ENCODE measurements at regions not wholly inside any gene's neighbourhood (a gene's known extent, or its start where the extent isn't known, plus 50 kb on each side); places are given as distances from the start of the nearest gene placed in this dataset.

DNA sequence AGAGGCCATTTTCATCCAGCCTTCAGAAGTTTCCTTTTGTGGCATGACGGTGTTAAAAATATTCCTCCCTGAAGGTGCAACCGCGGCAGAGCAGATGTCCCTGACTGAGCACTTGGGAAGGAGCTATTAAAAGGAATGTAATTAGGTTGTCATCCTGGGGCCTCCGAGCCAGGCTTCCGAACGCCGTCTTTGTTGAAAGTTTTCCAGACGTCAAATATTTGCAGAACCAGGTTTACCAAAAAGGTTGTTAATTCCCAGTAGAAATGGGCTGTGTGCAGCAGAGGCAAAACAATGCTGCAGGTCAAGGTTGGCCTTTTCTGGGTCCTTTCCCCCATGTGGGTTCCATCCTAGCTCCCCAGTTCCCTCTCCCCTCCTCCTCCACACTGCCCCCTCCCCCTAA, 88.8 kb upstream of the CALM2 start:
- DNase-seq (ENCODE audit: low spot score) = no peak
- H3K9me3 Mint-ChIP-seq = no peaks in the 10 kb centered on the region
- peaks cover 2% of the 10 kb centered on the region for H3K27me3 Mint-ChIP-seq (ENCODE audit: low read depth)
- H3K36me3 Mint-ChIP-seq (ENCODE audit: low read depth) = no peaks in the 10 kb centered on the region
- no peak overlapping the region for H3K27ac Mint-ChIP-seq
- no peaks in the 10 kb centered on the region for H3K4me1 Mint-ChIP-seq (ENCODE audit: low read depth)
- H3K4me3 Mint-ChIP-seq = no peak overlapping the region

DNA sequence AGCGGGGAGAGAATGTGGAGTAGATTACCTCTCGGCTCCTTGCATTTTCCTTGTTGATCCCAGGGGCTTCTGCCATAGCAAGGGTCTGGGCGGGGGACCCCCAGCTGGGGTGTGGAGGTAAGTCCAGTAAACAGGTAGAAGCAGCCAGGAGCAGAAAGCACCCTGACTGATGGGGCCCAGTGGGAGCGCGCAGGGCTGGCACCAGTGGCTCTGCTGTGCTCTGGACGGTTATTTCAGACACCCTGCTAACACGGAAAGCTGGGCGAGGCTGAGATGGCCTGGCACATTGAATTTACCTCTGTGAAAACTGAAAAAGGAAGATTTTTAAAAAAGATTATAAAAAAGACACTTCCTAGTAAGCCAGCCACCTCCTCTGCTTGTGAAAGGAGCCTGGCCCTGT, 88.4 kb upstream of the CALM2 start:
- no peaks in the 10 kb centered on the region for H3K9me3 Mint-ChIP-seq
- DNase-seq (ENCODE audit: low spot score) = no peak
- H3K4me1 Mint-ChIP-seq (ENCODE audit: low read depth) = no peaks in the 10 kb centered on the region
- H3K27ac Mint-ChIP-seq = no peak overlapping the region
- H3K4me3 Mint-ChIP-seq = no peak overlapping the region
- H3K27me3 Mint-ChIP-seq (ENCODE audit: low read depth) = peaks cover 2% of the 10 kb centered on the region
- no peaks in the 10 kb centered on the region for H3K36me3 Mint-ChIP-seq (ENCODE audit: low read depth)

DNA sequence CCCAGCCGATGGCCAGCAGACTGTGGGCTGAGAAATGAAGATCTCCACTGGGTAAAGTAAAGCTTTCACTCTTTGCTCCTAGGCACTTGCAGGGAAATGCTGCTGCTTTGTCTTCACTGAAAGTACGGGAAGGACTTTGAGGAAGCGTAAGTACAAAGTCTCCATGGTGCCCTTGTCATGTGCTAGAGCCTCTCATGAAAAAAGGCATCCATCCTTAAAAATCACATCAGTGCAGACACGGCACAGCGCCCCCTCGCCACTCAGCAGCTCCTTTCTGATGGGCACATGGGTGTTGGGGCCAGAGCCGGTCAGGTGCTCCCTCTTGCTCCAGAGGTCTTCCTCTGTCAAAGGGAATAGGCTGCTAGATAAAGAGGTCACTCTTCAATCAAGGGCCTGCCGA, 87.8 kb upstream of the CALM2 start:
- no peak for DNase-seq (ENCODE audit: low spot score)
- Mint-ChIP-seq H3K4me1 (ENCODE audit: low read depth) (no peaks in the 10 kb centered on the region), H3K4me3 (no peak overlapping the region), H3K27ac (no peak overlapping the region), H3K9me3 (no peaks in the 10 kb centered on the region), H3K36me3 (ENCODE audit: low read depth) (no peaks in the 10 kb centered on the region), H3K27me3 (ENCODE audit: low read depth) (peaks cover 2% of the 10 kb centered on the region)

DNA sequence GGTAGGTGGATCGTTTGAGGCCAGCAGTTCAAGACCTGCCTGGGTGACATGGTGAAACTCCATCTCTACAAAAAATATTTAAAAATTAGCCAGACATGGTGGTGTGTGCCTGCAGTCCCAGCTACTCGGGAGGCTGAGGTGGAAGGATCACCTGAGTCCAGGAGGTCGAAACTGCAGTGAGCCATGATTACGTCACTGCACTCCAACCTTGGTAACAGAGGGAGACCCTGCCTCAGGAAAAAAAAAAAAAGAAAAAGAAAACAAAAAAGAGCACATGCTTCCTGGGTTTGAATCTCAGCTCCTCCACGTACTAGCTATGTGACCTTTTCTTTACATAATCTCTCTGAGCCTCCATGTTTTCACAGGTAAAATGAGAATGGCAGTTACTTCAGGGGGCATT, 86.3 kb upstream of the CALM2 start:
- H3K9me3 Mint-ChIP-seq = no peaks in the 10 kb centered on the region
- no peak for DNase-seq (ENCODE audit: low spot score)
- H3K27me3 Mint-ChIP-seq (ENCODE audit: low read depth) = peaks cover 2% of the 10 kb centered on the region
- H3K4me3 Mint-ChIP-seq = no peak overlapping the region
- no peak overlapping the region for H3K27ac Mint-ChIP-seq
- H3K36me3 Mint-ChIP-seq (ENCODE audit: low read depth) = no peaks in the 10 kb centered on the region
- H3K4me1 Mint-ChIP-seq (ENCODE audit: low read depth) = no peaks in the 10 kb centered on the region

DNA sequence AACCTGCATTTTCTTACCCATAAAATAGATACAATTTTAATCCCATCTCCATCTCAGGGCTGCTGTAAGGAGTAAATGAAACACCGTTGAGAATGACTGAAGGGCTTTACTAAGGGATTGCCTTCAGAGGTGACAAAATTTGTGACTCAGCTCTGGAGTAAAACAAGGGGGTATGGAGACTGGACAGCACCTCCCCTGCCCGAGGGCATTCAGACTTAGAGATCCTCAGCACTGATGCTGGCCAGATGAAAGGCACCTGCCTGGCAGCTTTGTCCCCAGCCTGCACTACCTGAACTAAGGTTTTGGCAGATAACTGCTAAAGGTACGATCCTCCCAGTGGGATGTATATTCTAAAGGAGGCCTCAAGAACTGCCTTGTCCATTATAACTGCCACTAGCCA, 84.7 kb upstream of the CALM2 start:
- Mint-ChIP-seq H3K4me1 (ENCODE audit: low read depth) (no peaks in the 10 kb centered on the region), H3K27me3 (ENCODE audit: low read depth) (peaks cover 2% of the 10 kb centered on the region), H3K4me3 (no peak overlapping the region), H3K36me3 (ENCODE audit: low read depth) (no peaks in the 10 kb centered on the region), H3K9me3 (no peaks in the 10 kb centered on the region), H3K27ac (no peak overlapping the region)
- DNase-seq (ENCODE audit: low spot score) = no peak

DNA sequence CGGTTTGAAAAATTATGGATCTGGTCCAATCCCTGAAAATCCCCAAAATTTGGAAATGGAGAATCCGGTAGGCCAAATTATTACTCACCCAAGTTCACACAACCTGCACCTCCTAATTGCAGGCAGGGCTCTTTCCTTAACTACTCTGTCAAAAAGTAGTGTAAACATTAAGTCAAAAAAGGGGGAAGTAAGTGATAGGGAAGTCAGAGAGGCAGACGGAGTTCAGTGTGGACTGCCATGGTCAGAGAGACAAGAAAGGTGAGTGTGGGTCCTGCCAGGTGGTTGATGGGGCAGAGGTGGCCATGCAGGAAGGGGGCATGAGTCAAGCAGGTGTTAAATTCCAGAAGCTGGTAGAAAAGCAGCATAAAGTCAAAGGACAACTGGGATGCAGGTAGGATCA, 83.5 kb upstream of the CALM2 start:
- Mint-ChIP-seq H3K9me3 (no peaks in the 10 kb centered on the region), H3K27me3 (ENCODE audit: low read depth) (peaks cover 2% of the 10 kb centered on the region), H3K36me3 (ENCODE audit: low read depth) (no peaks in the 10 kb centered on the region), H3K27ac (no peak overlapping the region), H3K4me1 (ENCODE audit: low read depth) (no peaks in the 10 kb centered on the region), H3K4me3 (no peak overlapping the region)
- no peak for DNase-seq (ENCODE audit: low spot score)

DNA sequence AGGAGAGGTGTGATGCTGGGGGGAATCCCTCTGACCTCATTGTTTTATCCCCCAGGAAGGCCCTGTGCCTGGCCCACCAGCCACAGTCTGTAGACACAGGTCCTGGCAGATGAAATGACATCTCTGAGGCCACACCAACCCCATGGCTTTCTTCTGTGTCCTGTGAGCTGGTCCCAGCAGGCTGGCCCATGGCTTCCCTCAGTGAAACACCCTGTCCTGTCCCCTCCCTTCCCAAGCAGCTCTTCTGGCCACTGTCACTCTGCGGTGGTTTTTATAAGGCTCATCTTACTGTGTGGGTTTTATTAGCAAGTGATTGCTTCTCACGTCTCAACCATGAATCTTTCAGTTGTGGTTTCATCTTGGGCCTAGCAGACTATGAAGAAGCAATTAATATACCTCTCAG, 81.6 kb upstream of the CALM2 start:
- H3K4me1 Mint-ChIP-seq (ENCODE audit: low read depth) = no peaks in the 10 kb centered on the region
- H3K9me3 Mint-ChIP-seq = no peaks in the 10 kb centered on the region
- H3K27me3 Mint-ChIP-seq (ENCODE audit: low read depth) = peaks cover 4% of the 10 kb centered on the region
- H3K4me3 Mint-ChIP-seq = no peak overlapping the region
- H3K27ac Mint-ChIP-seq = no peak overlapping the region
- H3K36me3 Mint-ChIP-seq (ENCODE audit: low read depth) = no peaks in the 10 kb centered on the region
- no peak for DNase-seq (ENCODE audit: low spot score)

DNA sequence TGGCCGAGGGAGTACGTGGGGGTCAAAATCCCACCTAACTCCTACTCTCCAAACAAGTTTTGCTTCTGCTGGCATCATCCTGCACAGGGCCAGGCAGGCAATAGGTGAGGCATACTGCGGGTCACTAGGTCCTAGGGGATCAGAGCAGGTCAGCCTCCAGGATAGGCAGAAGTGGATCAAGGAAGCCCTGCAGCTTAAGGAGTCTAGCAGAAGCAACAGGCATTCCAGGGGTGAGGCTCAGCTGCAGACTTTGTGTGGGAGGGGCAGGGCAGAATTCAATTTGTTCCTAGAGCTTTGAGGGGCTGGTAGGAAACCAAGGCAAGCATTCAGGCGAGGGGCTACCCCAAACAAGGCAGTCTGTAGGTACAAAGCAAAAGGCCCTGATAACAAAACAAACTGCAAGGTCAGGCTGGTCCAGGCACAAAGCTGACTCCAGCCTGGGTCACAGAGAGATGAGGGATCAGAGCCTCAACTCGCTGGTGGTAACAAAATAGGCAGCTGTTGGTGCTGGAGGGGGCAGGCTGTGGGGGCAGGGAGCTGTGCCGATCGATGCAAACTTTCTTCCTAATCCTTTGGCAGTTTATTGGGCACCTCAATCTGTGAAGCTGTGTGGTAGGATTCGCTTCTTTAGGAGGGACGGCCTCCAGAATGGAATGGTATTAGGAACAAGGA, 80.2 kb upstream of the CALM2 start:
- no peak overlapping the region for H3K27ac Mint-ChIP-seq

DNA sequence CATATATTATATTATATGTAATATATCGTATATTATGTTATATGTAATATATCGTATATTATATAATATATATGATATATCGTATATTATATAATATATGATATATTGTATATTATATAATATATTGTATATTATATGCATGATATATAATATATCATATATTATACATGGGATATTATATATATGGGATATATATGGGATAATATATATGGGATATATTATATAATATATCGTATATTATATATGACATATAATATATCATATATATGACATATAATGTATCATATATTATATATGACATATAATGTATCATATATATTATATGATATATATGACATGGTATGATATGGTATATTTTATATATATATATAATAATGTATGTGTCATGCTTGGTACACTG, 79.5 kb upstream of the CALM2 start:
- no peak overlapping the region for H3K4me3 Mint-ChIP-seq
- H3K27ac Mint-ChIP-seq = no peak overlapping the region
- DNase-seq (ENCODE audit: low spot score) = no peak
- no peaks in the 10 kb centered on the region for H3K36me3 Mint-ChIP-seq (ENCODE audit: low read depth)
- peaks cover 3% of the 10 kb centered on the region for H3K27me3 Mint-ChIP-seq (ENCODE audit: low read depth)
- no peaks in the 10 kb centered on the region for H3K9me3 Mint-ChIP-seq
- no peaks in the 10 kb centered on the region for H3K4me1 Mint-ChIP-seq (ENCODE audit: low read depth)

More for the DNA sequence above, 80.2 kb upstream of the CALM2 start:
- Mint-ChIP-seq H3K9me3 (no peaks in the 10 kb centered on the region), H3K27me3 (ENCODE audit: low read depth) (peaks cover 3% of the 10 kb centered on the region), H3K36me3 (ENCODE audit: low read depth) (no peaks in the 10 kb centered on the region), H3K4me1 (ENCODE audit: low read depth) (no peaks in the 10 kb centered on the region), H3K4me3 (no peak overlapping the region)
- no peak for DNase-seq (ENCODE audit: low spot score)

DNA sequence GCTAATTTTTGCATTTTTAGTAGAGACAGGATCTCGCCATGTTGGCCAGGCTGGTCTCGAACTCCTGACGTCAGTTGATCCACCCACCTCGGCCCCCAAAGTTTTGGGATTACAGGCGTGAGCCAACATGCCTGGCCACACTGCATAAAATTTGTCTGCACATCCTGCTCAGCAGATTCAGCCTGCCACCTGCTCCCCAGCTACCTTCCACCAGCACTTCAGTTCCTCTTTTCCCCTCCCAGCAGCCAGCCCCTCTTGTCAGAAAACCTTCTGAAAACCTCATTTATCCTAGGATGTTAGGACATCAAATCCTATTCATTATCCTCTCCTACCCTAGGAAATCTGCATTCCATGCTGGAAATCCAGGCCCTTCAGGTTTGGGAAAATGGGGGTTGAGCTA, 78.2 kb upstream of the CALM2 start:
- H3K4me3 Mint-ChIP-seq = no peak overlapping the region
- H3K27ac Mint-ChIP-seq = no peak overlapping the region
- H3K36me3 Mint-ChIP-seq (ENCODE audit: low read depth) = no peaks in the 10 kb centered on the region
- no peaks in the 10 kb centered on the region for H3K9me3 Mint-ChIP-seq
- H3K4me1 Mint-ChIP-seq (ENCODE audit: low read depth) = no peaks in the 10 kb centered on the region
- DNase-seq (ENCODE audit: low spot score) = no peak
- peaks cover 3% of the 10 kb centered on the region for H3K27me3 Mint-ChIP-seq (ENCODE audit: low read depth)

DNA sequence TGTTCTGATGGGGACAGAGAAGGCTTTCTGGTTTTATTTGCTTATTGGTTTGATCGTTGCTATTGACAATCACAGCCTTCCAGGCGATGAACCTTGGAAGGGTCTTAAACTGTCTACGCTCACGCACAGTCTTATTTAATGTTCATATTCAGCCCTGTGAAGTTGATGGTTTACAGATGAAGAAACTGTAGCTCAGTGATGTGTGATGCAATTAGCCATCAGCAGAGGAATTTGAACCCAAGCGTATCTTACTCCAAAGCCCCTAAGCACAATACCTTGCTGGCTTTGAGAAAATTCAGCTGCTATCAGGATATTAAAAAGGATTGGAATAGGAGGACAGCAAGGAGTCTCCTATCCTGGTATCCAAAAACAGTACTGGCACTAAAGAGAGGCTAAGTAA, 77.1 kb upstream of the CALM2 start:
- no peak for DNase-seq (ENCODE audit: low spot score)
- no peaks in the 10 kb centered on the region for H3K36me3 Mint-ChIP-seq (ENCODE audit: low read depth)
- H3K9me3 Mint-ChIP-seq = no peaks in the 10 kb centered on the region
- no peak overlapping the region for H3K4me3 Mint-ChIP-seq
- H3K27me3 Mint-ChIP-seq (ENCODE audit: low read depth) = peaks cover 3% of the 10 kb centered on the region
- no peak overlapping the region for H3K27ac Mint-ChIP-seq
- no peaks in the 10 kb centered on the region for H3K4me1 Mint-ChIP-seq (ENCODE audit: low read depth)

DNA sequence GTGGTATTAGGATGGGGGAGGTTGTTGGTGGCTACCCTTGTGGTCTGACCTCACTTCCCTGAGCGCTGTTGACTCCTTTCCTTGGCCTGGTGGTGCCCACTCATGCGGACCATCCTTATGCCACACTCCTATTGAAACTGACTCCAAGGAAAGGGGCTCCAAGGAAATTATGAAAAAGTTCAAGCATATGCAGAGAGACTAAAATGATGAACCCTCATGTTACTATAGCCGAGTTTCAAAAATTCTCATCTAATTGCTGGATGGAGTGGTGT, 75.0 kb upstream of the CALM2 start:
- Mint-ChIP-seq H3K27ac (no peak overlapping the region), H3K9me3 (no peaks in the 10 kb centered on the region), H3K4me1 (ENCODE audit: low read depth) (no peaks in the 10 kb centered on the region), H3K4me3 (no peak overlapping the region), H3K27me3 (ENCODE audit: low read depth) (peaks cover 3% of the 10 kb centered on the region), H3K36me3 (ENCODE audit: low read depth) (no peaks in the 10 kb centered on the region)
- no peak for DNase-seq (ENCODE audit: low spot score)

DNA sequence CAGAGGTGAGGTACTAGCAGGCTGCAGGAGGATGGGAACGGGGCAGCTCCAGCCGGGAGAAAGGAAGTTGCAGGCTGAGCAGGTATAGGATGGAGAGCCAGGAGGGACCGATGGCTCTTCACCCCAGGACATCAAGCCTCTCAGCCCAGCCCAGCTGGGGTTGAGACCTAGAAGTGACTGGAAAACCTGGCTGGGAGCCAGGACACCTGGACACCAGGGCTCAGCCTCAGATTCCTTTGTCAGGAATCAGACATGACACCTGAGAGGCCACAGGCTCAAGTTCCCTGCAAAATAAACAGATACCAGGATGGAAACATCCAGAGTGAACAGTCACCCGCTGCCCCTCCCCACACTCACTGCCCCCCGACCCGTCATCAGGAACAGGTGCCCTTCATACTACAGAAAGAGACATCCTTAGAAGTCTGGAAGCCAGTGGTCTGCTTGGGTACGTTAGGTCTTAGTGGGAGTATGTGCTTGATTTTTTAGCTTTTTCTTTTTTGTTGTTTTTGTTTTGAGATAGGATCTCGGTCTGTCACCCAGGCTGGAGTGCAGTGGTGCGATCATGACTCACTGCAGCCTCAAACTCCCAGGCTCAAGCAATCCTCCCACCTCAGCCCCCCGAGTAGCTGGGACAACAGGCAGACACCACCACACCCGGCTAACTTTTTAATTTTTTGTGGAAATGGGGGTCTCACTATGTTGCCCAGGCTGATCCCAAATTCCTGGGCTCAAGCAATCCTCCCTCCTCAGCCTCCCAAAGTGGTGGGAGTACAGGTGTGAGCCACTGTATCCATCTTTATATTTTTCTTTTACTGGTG, 74.5 kb upstream of the CALM2 start:
- Mint-ChIP-seq H3K4me3 (no peak overlapping the region), H3K36me3 (ENCODE audit: low read depth) (no peaks in the 10 kb centered on the region), H3K4me1 (ENCODE audit: low read depth) (no peaks in the 10 kb centered on the region), H3K9me3 (no peaks in the 10 kb centered on the region), H3K27ac (no peak overlapping the region), H3K27me3 (ENCODE audit: low read depth) (peaks cover 3% of the 10 kb centered on the region)
- no peak for DNase-seq (ENCODE audit: low spot score)

DNA sequence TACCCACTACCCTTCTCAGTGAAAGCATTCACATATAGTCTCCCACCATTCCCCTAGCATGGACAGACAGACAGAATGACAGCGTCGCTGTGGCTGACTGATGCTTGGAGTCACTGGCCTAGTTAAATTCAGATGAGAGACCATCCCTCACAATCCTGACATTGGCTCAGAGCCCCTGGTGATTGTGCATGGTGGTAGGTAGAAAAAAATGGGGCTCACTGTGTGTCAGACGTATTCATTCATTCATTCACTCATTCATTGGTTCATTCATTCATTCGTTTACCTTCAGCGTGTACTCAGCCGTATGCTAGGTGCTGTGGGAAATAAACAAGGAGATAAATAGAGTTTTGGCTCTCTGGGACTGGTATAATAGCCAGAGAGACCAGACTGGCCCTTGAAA, 73.6 kb upstream of the CALM2 start:
- Mint-ChIP-seq H3K36me3 (ENCODE audit: low read depth) (no peaks in the 10 kb centered on the region), H3K4me1 (ENCODE audit: low read depth) (no peaks in the 10 kb centered on the region), H3K4me3 (no peak overlapping the region), H3K27me3 (ENCODE audit: low read depth) (peaks cover 8% of the 10 kb centered on the region), H3K9me3 (no peaks in the 10 kb centered on the region), H3K27ac (no peak overlapping the region)
- DNase-seq (ENCODE audit: low spot score) = no peak

Data from T-helper 2 cell treated with Interferon-gamma antibody and Interleukin-4, amounts not matched to agents 5 μg/mL and 100 μg/mL, for 36 hours (primary cell).